MM.1S (cell line): ENCODE measurements at regions not wholly inside any gene's neighbourhood (a gene's known extent, or its start where the extent isn't known, plus 50 kb on each side); places are given as distances from the start of the nearest gene placed in this dataset.

Experiments
- CTCF ChIP-seq: fragments of 300-600 bp; sonication (generic); IDR thresholded peaks from 2 replicates; pipeline ENCODE4 v1.5.1; 2016; ENCODE audit warnings: antibody characterized with exemption, low read length, mixed read lengths
- EZH2 ChIP-seq: fragments of 300-600 bp; sonication (generic); optimal IDR thresholded peaks from 2 replicates; pipeline ENCODE3; 2017; ENCODE audit warnings: low read depth, mild to moderate bottlenecking, antibody characterized with exemption, low read length, mixed read lengths
- EZH2phosphoT487 ChIP-seq: fragments of 300-600 bp; sonication (generic); IDR thresholded peaks from 2 replicates; pipeline ENCODE4 v1.6.1; 2018; ENCODE audit warnings: antibody characterized with exemption, low read length

DNA sequence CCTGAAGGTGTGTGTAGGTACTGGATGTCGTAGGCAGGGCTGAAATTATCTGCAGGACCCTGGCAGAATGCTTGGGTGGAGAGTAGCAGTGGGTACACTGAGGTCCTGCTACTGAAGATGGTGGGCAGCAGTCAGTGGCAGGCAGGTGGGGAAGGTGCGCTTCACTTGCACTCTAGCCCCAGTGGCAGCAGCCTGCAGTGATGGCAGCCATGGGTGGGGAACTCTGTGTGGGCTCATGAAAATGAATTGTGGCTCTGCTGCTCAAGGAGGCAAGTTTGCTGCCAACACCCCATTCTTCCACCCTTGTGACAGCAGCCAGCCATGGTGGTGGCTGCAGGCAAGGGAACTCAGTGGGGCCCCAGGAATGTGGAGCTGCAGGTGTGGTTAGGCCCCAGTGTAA is 1242.7 kb upstream of the MIR17HG start:
- TF ChIP-seq CTCF (no peak), EZH2 (no peak), EZH2phosphoT487 (no peak)
